ENCODE measurements at regions not wholly inside any gene's neighbourhood (a gene's known extent, or its start where the extent isn't known, plus 50 kb on each side); places are given as distances from the start of the nearest gene placed in this dataset.

DNA sequence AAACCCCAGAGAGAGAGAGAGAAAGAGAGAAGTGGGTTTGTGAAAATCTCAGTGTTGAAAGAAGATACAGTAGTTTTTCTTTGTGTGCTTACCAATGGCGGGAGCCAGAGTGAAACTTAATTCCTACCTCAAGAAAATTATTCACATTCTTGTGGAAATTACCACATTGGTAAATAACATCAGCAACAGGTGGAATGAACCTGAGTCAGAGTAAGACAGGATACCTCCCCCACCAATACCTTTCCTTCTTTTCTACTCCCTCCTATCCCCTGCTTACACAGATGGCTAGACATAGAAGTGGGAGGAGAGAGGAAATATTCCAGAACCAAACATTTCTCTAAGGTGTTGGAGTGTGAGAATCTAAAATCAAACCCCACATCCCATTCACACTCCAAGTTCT is 793.9 kb downstream of the SORCS3 start:
- Histone ChIP-seq H3K4me3 (no peak overlapping the region), H3K9me3 (no peaks in the 10 kb centered on the region), H3K4me1 (no peaks in the 10 kb centered on the region), H3K36me3 (no peaks in the 10 kb centered on the region), H3K27ac (no peak overlapping the region), H3K27me3 (no peaks in the 10 kb centered on the region)
- DNase-seq: no peak
- TF ChIP-seq, protein P1, sequence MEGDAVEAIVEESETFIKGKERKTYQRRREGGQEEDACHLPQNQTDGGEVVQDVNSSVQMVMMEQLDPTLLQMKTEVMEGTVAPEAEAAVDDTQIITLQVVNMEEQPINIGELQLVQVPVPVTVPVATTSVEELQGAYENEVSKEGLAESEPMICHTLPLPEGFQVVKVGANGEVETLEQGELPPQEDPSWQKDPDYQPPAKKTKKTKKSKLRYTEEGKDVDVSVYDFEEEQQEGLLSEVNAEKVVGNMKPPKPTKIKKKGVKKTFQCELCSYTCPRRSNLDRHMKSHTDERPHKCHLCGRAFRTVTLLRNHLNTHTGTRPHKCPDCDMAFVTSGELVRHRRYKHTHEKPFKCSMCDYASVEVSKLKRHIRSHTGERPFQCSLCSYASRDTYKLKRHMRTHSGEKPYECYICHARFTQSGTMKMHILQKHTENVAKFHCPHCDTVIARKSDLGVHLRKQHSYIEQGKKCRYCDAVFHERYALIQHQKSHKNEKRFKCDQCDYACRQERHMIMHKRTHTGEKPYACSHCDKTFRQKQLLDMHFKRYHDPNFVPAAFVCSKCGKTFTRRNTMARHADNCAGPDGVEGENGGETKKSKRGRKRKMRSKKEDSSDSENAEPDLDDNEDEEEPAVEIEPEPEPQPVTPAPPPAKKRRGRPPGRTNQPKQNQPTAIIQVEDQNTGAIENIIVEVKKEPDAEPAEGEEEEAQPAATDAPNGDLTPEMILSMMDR (IDR thresholded peaks at IDR 0.05): no peak
- no peak for TF ChIP-seq POLR2A (IDR thresholded peaks at IDR 0.05)
- TF ChIP-seq EP300 (IDR thresholded peaks at IDR 0.05; ENCODE audit: low read depth): no peak
- in situ Hi-C loops (cut with MboI; ENCODE audit: low pct_ligation_motif_present in 1 of 4, low pct_unique_long_range_greater_than_20kb in 1 of 4, low sequenced_read_pairs in 3 of 4): no loop called here
- 57 to 76% methylated on average over 1 of the region's 1 CpG for WGBS, 2 donors (ENCODE audit: low coverage in 1 of 2)
- intact Hi-C loops (cut with DNase I; ENCODE audit: low total_unique reads): no loop called here

GRCh38 chr10:105413997-105414396 is 772.9 kb downstream of the SORCS3 start:
- 45 to 51% methylated on average over 4 of the region's 4 CpGs for WGBS, 2 donors (ENCODE audit: low coverage in 1 of 2)
- in situ Hi-C loops (cut with MboI; ENCODE audit: low pct_ligation_motif_present in 1 of 4, low pct_unique_long_range_greater_than_20kb in 1 of 4, low sequenced_read_pairs in 3 of 4) (no loop called here), intact Hi-C loops (cut with DNase I; ENCODE audit: low total_unique reads) (no loop called here)
- H3K4me1 ChIP-seq: no peaks in the 10 kb centered on the region
- DNase-seq: no peak
- no peaks in the 10 kb centered on the region for H3K9me3 ChIP-seq
- H3K4me3 ChIP-seq: no peak overlapping the region
- no peaks in the 10 kb centered on the region for H3K27me3 ChIP-seq
- no peaks in the 10 kb centered on the region for H3K36me3 ChIP-seq
- no peak overlapping the region for H3K27ac ChIP-seq
- TF ChIP-seq, protein P1 (IDR thresholded peaks at IDR 0.05): no peak
- no peak for TF ChIP-seq POLR2A (IDR thresholded peaks at IDR 0.05)
- TF ChIP-seq EP300 (IDR thresholded peaks at IDR 0.05; ENCODE audit: low read depth): no peak
- TF ChIP-seq POLR2AphosphoS5 (IDR thresholded peaks at IDR 0.05): no peak

DNA sequence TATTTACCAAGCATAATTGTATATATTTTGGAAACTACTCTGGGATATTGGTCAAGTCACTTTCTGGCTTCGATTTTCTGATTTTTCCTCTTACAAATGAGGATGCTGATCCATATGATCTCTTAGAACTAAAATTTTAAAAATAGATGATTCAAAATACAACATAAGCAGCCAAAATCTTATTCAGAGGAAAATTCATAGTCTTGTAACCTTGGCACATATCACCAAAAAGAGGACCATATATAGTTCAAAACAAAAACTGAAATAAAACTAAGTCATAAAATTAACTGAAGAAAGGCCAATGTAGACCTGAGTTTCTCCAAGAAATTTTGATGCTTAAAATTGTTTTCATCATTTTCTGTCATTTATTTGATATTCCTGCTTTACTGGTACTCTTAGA is 768.3 kb downstream of the SORCS3 start:
- intact Hi-C loops (cut with DNase I; ENCODE audit: low total_unique reads): no loop called here
- no peaks in the 10 kb centered on the region for H3K27me3 ChIP-seq
- in situ Hi-C loops (cut with MboI; ENCODE audit: low pct_ligation_motif_present in 1 of 4, low pct_unique_long_range_greater_than_20kb in 1 of 4, low sequenced_read_pairs in 3 of 4): no loop called here
- H3K4me3 ChIP-seq: no peak overlapping the region
- H3K4me1 ChIP-seq: no peaks in the 10 kb centered on the region
- H3K27ac ChIP-seq: no peak overlapping the region
- 58% methylated on average over 1 of the region's 1 CpG for WGBS, 2 donors (ENCODE audit: low coverage in 1 of 2)
- no peaks in the 10 kb centered on the region for H3K36me3 ChIP-seq
- DNase-seq: no peak
- no peaks in the 10 kb centered on the region for H3K9me3 ChIP-seq
- TF ChIP-seq EP300 (IDR thresholded peaks at IDR 0.05; ENCODE audit: low read depth): no peak
- TF ChIP-seq POLR2A (IDR thresholded peaks at IDR 0.05): no peak
- TF ChIP-seq, protein P1 (IDR thresholded peaks at IDR 0.05): no peak
- no peak for TF ChIP-seq POLR2AphosphoS5 (IDR thresholded peaks at IDR 0.05)

DNA sequence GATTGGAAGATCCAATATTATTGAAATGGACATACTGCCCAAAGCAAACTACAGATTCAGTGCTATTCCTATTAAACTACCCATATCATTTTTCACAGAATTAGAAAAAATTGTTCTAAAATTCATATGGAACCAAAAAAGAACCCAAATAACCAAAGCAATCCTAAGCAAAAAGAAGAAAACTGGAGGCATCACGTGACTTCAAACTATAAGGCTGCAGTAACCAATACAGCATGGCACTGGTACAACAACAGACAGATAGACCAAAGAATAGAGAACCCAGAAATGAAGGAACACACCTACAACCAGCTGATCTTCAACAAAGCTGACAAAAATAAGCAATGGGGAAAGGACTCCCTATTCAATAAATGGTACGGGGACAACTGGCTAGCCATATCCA is 765.4 kb downstream of the SORCS3 start:
- in situ Hi-C loops (cut with MboI; ENCODE audit: low pct_ligation_motif_present in 1 of 4, low pct_unique_long_range_greater_than_20kb in 1 of 4, low sequenced_read_pairs in 3 of 4) (no loop called here), intact Hi-C loops (cut with DNase I; ENCODE audit: low total_unique reads) (no loop called here)
- H3K4me1 ChIP-seq: no peaks in the 10 kb centered on the region
- TF ChIP-seq EP300 (IDR thresholded peaks at IDR 0.05; ENCODE audit: low read depth): no peak
- TF ChIP-seq POLR2AphosphoS5 (IDR thresholded peaks at IDR 0.05): no peak
- TF ChIP-seq, protein P1 (IDR thresholded peaks at IDR 0.05): no peak
- no peak for TF ChIP-seq POLR2A (IDR thresholded peaks at IDR 0.05)
- no peaks in the 10 kb centered on the region for H3K36me3 ChIP-seq
- no peaks in the 10 kb centered on the region for H3K27me3 ChIP-seq
- H3K9me3 ChIP-seq: no peaks in the 10 kb centered on the region
- WGBS, 2 donors (ENCODE audit: low coverage in 1 of 2): 82 to 90% methylated on average over 2 of the region's 2 CpGs
- no peak overlapping the region for H3K4me3 ChIP-seq
- no peak overlapping the region for H3K27ac ChIP-seq
- no peak for DNase-seq
